Gastroesophageal sphincter (tissue), 3 donors: ENCODE measurements at regions not wholly inside any gene's neighbourhood (a gene's known extent, or its start where the extent isn't known, plus 50 kb on each side); places are given as distances from the start of the nearest gene placed in this dataset.

Experiments
- CTCF ChIP-seq, 4 experiments: fragments of 200-600 bp in 2 of 4; fragments of 450-650 bp in 2 of 4; sonication (generic) in 1 of 4; IDR thresholded peaks; one replicate each; pipeline ENCODE4 v1.5.1; 2017 to 2019; ENCODE audit warnings: antibody characterized with exemption in 4 of 4, mild to moderate bottlenecking in 2 of 4, moderate library complexity in 2 of 4
- POLR2A ChIP-seq, 2 donors: fragments of 450-650 bp; IDR thresholded peaks; one replicate each; pipeline ENCODE4 v1.6.1; 2017; ENCODE audit warnings: antibody characterized with exemption in 2 of 2, mild to moderate bottlenecking in 2 of 2, moderate library complexity in 1 of 2
- POLR2AphosphoS5 ChIP-seq: sonication (generic); formaldehyde crosslinking; IDR thresholded peaks from one replicate; pipeline ENCODE4 v1.6.1; 2017; ENCODE audit warnings: antibody characterized with exemption

- TF ChIP-seq CTCF (IDR thresholded peaks at IDR 0.05) (no peak), POLR2A (IDR thresholded peaks at IDR 0.05) (no peak), POLR2AphosphoS5 (no peak)
These were observed 66.5 kb upstream of the LRRN2 start for GRCh38 chr1:204751883-204752687.
